Renal cortical epithelial cell (primary cell): ENCODE measurements at regions not wholly inside any gene's neighbourhood (a gene's known extent, or its start where the extent isn't known, plus 50 kb on each side); places are given as distances from the start of the nearest gene placed in this dataset.

ENCODE experiments used
- DNase-seq: peaks from one replicate; pipeline ENCODE4 v3.0.0-alpha.2; 2011; ENCODE audit warnings: low read depth

DNA sequence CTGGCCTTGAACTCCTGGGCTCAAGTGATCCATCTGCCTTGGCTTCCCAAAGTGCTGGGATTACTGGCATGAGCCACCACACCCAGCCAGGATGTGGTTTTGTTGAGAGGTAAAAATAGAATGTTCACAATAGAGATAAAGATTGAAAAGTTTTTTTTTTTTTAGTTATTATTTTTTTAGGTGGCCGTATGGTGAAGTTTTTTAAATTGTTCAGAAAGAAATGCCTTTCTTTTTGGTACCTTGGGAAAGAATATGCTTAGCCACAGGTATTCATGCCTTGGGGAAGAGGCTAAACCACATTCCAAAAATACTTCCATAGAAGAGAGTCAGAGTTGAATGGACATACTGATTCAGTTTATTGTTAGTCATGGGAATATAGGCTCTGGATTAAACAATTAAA is 143.4 kb downstream of the C11orf91 start:
- DNase-seq: peak; percentile 80

DNA sequence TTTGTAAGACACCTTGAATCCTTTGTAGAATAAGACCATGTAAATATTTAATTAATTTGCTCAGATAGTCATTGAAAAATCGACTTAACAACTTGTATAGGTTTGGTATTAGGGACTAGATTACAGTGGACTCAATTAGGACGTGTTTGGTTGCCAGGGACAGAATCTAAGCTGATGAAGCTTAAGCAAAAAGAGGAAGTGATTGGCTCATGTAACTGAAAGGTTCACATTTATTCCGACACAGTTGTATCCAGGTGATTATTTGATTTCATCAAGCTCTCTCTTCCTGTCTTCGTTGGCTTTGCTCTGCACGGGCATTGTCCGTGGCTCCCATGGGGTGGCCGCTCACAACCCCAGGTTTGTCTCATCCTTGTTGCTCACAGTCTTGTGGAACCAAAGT is 146.4 kb downstream of the C11orf91 start:
- DNase-seq: no peak

DNA sequence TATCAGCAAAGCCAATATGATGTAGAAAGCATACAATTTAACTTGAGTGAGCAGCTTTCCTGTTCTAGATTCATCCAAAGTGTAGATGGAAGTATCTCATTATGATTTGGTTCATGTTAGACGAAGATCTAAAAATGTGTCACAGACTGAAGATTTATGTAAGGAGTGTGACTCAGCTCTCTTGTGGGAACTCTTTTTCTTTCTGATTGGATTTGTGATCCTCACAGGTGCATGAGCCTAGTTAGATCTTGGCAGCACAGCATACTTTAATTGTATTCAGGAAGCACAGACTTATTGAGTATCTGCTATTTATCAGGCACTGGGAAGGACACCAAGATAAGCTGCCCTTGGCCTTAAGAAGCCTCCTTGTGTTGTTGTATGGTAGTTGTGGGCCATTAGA is 147.1 kb downstream of the C11orf91 start:
- DNase-seq: peak; percentile 14

DNA sequence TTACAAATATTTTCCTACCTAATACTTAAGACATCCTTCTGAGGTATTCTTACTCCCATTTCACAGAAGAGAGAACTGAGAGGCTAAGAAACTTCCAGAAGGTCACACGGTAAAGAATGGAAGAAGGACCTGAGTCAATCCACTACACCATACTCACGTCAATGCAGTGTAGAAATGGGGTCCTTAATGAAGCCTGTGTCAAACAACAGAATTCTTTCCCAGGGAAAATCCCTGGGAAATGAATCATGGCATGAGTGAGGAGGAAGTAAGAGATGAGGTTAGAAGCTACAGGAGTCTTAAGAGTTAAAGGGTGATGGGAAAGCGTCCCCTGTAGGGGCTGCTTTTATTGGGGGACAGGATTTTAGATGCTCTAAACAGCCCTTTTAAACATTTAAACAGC is 147.9 kb downstream of the C11orf91 start:
- DNase-seq: peak; percentile 7

DNA sequence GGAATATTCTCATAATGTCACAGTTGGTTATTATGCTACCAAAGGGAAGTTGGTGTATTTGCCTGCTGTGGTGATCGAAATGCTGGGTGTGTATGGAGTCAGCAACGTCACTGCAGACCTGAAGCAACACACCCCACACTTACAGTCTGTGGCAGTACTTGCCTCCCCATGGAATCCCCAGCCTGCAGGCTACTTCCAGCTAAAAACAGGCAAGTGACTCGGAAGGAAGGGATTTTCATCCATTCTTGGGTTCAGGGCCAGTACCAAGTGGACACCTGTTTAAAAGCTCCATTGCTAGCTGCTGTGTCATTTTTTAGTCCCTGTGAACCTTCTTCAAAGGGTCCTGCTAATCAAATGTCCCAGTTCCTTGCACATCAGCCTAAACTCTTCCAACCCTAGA is 149.6 kb downstream of the C11orf91 start:
- no peak for DNase-seq

DNA sequence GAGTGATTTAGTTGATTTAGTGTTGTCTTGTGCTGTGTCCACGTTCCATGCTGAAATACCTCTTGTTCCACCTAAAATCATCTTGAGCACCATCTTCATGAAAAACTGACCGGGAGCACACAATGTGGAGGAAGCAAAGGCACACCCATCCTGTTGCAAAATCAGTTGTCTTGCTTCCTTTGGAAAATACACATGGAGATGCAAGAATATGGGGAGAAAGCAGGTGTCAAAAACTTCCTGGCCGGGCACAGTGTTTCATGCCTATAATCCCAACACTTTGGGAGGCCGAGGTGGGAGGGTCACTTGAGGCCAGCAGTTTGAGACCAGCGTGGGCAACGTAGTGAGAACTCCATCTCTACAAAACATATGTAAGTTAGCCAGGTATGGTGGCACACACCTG is 151.1 kb downstream of the C11orf91 start:
- DNase-seq: no peak

DNA sequence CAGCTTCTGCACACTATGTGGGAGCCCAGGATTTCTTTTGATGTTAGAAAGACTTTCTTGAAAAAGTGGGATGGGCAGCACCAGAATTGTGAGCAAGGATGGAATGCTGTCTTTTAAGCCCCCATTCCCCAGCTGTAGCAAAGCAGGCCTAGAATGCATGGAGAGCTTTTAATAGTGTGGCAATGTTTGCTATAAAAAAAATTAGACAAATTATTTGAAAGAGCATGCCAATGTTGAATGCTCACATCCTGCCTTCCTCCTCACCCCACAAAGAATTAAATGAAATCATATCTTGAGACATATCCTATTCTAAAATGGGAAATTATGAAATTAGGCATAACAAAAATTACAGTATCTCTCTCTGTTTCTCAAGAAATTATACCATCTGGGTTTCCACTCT is 154.7 kb downstream of the C11orf91 start:
- DNase-seq: no peak

DNA sequence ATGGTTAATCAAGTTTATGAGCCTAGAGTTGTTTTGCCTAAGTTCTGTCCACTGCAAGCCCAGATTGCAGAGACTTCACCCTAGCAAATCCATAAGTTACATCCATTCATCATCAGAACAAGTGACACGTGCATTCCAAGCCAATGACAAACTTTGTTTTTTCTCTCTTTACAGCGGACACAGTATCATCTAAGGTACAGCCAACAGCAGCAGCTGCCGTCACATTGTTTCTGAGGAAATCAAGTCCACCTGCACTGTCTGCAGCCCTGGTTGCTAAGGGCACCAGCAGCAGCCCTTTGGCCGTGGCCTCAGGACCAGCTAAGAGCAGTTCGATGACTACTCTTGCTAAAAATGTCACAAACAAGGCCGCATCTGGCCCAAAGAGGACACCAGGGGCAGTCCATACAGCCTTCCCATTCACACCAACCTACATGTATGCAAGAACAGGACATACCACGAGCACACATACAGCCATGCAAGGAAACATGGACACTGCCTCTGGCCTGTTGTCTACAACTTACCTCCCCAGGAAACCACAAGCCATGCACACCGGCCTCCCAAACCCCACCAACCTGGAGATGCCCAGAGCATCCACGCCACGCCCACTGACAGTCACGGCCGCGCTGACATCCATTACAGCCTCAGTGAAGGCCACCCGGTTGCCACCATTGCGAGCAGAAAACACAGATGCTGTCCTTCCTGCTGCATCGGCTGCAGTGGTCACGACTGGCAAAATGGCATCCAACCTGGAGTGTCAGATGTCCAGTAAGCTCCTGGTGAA is 155.8 kb downstream of the C11orf91 start:
- DNase-seq: no peak

DNA sequence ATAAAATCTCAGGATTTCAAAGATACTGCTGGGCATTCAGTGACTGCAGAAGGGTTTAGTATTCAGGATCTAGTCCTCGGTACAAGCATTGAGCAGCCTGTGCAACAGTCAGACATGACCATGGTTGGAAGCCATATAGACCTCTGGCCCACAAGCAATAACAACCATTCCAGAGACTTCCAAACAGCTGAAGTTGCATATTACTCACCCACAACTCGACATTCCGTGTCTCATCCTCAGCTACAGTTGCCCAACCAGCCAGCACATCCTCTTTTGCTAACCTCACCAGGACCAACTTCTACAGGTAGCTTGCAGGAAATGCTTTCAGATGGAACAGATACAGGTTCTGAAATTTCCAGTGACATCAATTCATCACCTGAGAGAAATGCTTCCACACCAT is 156.8 kb downstream of the C11orf91 start:
- DNase-seq: no peak

DNA sequence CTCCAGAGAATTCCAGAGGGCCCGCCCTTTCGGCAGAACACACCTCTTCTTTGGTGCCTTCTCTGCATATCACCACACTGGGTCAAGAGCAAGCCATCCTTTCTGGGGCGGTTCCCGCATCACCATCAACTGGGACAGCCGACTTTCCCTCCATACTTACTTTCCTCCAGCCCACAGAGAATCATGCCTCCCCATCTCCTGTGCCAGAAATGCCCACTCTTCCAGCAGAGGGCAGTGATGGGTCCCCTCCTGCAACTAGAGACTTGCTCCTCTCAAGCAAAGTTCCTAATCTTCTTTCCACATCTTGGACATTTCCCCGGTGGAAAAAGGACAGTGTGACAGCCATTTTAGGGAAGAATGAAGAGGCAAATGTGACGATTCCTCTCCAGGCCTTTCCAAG is 157.7 kb downstream of the C11orf91 start:
- peak; percentile 50 for DNase-seq

DNA sequence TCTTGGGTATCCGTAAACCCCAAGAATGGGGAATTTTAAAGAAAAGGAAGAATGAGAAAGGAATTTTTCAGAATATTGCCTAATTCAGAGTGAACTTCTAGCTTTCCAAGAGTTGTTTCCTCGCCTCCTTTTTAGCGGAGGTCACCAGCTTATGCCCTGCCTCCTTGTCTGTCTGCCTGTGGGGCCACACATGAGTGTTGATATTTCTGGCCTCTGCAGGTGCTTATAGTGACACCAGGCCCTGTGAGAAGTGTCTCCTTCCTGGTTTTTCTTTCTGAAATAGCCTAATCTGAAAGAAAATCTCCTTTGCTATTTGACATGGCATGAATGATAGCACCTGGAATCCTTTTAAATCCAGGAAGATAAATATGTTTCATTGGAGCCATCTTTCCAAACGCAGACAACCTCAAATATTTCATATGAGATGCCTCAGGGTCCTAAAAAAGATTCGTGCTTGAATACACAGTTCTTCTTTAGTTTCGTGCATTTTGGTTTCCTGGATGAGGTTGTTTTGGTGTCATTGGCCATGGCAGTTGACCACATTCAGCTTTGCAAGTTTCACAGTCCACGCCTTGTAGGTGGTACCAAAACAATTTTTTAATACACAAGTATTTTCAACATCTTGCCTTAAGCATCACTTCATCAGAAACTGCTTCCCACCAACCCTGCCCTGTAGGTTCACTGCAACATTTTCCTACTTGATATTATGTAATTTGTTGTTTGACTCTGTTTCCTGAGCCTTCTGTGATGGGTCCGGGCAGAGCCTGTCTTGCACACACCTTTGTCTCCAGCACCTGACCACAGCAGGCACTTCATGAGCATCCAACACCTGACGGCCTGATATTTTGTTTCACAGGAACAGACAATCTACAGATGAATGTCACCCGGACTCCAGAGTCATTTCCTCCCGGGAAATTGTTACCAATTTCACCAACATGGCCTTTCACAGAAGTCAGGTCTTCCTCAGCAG is 159.4 kb downstream of the C11orf91 start:
- DNase-seq: no peak

DNA sequence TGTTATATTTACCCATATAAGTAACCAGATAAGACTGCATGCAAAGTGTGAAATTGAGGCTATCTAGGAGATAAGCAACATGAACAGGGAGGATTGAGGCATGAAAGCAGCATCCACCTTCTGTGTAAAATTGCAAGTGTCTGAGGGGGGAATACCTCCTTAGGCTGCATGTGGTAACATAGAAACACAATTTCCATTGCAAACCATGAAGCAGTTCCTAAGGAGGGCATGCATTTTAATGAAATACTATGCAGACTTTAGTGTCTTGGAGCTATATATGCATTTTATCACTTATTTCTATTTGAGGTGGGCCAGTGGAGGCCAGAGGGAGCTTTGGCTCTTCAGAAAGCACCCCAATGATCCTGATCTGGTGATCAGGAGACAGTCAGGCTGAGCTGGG is 160.2 kb downstream of the C11orf91 start:
- no peak for DNase-seq

DNA sequence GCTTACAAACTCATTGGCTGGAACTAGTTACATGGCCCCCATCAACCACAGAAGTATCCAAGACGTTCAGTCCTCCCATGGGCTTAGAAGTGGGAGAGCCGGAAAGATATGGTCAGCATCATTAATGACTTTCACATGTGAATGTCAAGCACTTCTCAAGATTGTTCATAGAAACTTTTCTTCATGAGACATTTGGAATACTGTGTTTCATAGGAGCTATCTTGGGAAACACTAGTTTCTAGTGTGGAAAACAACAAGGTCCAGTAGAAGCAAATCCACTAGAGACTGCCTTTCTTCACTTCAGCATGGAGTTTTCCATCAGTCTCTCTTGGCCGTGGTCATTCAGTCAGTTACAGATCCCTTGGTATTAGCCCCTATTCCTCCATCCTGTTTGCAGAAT is 160.9 kb downstream of the C11orf91 start:
- no peak for DNase-seq

DNA sequence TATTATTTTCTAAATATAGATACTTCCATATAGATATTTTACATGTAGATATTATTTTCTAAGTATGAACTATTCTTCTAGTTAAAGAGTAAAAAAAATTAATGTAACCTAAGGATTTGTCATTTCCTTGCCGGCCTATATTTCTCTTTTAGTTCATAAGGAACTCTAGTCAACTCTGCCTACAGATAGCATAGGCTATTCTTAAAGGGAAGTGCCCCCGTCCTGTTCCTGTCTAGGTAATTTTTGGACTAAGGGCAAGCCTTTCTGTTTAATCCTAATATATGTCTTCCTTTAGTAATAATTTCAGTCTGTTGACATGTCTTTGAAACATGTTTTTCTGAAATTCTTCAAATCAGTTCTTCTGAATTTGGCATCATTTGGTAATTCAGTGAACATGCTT is 161.9 kb downstream of the C11orf91 start:
- DNase-seq: no peak

DNA sequence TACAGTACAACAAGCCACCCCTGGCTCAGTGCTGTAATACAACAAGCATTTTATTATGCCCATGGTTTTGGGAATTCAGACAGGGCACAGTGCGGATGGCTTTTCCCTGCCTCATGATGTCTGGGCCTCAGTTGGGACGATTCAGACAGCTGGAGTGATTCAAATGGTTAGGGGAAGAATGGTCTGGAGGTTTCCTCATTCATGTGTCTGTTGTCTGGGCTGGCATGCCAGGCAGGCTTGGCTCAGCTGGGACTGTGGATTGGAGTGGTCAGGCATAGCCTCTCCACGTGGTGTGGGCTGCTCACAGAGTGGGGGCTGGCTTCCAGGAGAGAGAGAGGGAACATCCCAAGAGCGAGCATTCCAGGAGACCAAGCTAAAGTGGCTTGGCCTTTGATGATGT is 164.4 kb downstream of the C11orf91 start:
- no peak for DNase-seq

DNA sequence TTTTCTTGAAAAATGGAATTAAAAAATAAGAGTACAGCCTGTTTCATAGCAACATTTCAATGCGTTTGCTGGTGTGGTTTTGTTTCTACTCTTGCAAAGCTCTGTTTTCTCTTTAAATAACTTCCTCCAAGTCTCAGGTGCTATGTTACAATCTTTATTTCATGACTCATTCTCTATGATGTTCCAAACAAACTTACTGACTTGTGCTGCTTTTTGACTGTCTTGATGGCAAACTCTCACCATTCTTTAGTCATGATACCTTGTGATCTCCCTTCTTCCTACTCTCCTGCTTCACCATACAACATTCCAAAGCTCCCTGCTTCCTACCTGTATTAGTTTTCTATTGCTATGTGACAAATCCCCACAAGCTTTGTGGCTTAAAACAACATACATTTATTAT is 166.1 kb downstream of the C11orf91 start:
- peak; percentile 43 for DNase-seq

DNA sequence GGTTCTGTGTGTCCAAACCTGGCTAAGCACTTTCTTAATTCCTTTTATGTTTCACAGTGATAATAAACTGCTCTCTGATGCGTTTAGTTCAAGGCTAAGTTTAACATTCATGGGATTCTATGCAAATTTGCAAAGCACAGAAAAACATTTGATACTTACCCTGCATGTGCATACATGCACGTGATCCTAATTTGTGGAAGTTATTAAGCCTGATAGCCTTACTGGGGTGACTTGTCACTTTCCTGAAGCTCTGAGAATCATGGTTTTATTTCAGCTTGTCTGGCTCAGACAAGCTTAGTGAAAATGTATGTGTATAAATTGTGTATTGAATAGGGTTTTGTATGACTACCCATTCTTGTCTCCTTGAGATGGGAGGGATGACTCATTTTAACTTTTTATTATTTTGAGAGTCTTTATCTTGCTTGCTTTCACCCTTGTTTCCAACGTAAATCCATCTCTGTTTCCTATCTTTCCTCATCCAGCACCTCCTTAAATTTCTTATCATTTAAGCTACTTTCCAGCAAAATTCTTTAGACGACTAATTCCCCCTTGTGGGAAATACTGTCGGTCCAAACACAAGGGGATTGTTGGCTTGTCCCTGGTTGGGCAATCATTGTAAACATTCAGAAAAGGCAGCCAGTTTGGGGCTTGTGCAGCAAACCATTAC is 167.1 kb downstream of the C11orf91 start:
- DNase-seq: no peak

DNA sequence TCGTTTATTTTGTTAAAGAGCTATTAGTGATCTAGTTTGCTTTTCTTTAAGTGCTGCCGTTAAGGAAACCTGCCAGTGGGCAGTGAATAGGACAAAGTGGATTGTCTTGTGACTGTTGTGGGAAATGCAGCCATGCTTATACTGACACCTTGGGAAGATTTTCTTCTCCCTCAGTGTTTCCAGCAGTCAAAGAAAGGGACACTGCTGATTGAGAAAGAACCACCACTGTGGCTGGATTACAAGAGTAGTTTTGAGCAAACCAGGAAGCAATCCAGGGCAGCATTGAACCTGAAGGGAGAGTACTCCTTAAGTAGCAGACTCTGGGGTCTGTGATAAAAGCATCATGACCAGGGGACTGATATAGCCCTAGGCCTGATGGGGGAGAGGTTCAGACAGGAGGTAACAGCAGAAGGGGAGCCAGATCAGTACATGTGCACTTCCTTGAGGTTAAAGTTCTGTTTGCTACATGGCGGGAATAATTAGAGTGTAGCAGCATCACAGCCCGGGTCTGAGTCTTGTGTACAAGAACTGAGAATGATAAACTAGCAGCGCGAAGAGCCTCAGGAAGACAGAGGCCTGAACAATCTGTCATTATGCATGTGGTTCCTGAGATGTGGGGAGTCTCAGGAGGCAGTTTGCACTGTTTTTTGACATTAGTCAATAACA is 167.8 kb downstream of the C11orf91 start:
- DNase-seq: no peak

DNA sequence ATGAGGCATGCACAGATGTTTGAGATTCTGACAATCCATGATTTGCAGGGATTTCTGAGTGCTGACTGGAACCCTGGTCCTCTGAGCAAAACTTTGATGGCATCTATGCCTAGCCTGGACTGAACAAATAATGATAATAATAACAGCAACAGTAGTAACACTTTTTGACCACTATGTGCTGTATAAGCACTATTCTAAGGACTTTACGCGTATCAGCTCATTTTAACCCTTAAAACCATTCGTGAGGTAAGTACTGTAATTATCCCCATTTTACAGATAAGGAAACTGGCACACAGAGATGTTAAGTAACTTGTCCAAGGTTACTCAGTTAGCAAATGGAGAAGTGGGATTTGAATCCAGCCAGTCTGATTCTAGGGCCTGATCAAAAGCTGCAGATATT is 168.4 kb downstream of the C11orf91 start:
- DNase-seq: no peak

DNA sequence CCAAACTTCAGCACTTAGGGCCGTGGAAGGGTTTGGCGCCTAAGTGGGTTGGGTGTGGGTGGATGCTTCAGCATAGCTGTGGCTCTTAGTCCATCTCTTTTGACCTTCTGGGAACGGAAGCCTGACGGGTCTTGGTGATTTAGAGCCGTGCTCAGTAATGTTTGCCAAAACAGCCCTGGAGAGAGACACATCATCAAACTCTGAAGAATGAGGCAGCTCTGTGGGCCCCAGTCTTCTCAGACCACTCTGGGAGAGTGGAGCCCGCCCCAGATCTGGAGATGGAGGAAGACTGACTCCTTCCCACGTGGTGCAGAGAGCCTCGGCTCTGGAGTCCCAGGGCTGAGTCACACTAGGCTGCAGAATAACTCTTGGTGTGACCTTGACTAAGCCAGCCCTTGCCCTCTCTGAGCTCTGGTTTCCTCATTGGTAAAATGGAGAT is 168.9 kb downstream of the C11orf91 start:
- no peak for DNase-seq

DNA sequence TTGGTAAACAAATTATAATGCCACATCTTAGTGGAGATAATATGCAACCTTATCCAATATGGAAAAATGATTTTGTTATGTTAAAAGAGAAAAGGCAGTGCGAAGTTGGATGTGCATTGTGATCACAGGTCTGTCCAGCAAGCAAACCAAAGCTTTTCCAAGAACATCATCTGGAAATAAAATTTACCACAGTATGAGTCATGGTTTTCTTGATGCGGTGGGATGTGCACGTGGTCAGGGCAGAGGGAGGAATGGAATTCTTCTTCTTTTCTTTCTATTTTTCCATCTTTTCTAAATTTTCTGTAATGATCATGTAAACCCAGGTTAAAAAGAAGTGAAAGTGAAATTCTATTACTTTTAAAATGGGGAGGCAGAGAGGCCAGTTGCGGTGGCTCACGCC is 169.8 kb downstream of the C11orf91 start:
- DNase-seq: peak; percentile 34

DNA sequence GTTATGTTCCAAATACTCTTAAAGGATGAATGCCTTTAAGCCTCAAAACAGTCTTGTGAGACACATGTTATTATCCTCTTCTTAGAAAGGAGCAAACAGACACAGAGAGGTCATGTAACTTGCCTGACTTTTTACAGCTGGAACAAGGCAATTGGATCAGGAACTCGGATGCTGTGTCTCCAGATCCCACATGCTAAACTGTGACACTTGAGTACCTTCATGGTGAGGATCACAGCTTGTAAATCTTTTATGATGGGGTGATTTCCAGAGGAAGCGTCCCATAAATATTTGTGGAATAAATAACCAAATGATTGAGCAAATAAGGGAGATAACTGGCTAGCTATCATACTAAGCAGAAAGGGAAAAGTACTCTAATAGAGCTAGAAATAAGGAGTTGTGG is 171.2 kb downstream of the C11orf91 start:
- DNase-seq: no peak
